ENCODE measurements at regions not wholly inside any gene's neighbourhood (a gene's known extent, or its start where the extent isn't known, plus 50 kb on each side); places are given as distances from the start of the nearest gene placed in this dataset.

DNA sequence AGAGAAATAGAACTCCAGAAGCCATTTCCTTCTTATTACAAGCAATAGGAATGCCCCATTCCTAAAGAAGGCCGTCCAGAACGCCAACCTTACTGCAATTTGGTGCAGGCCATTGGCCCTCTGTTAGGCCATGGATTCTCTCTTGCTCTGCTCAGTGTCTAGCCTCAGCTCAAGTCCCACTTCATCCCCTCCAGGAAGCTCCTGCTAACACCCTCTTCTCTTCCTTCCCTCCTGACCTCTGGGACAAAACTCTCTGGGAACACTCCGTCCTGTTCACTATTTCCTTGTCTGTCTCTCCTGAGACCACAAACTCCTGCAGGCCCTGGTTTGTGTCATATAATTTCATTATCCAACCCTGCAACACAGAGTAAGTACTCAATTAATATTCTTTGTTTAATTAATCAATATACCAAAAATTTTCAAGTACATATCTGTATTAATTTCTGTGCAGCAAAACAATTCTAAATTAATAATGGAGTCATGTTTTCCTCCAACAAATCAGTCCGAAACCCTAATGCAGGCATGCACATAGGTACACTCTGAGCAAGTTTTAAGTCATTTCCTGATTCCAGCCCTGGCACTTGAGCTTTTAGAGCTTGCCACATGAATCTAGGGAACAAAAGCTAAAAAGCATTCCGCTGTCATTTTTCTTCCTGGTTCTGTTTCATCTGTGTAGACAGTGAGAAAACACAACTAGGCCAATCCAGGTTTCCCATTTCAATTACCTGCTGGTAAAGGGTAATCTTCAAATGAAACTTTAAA, 245.3 kb downstream of the SETD4 start:
- TF ChIP-seq, protein P1, sequence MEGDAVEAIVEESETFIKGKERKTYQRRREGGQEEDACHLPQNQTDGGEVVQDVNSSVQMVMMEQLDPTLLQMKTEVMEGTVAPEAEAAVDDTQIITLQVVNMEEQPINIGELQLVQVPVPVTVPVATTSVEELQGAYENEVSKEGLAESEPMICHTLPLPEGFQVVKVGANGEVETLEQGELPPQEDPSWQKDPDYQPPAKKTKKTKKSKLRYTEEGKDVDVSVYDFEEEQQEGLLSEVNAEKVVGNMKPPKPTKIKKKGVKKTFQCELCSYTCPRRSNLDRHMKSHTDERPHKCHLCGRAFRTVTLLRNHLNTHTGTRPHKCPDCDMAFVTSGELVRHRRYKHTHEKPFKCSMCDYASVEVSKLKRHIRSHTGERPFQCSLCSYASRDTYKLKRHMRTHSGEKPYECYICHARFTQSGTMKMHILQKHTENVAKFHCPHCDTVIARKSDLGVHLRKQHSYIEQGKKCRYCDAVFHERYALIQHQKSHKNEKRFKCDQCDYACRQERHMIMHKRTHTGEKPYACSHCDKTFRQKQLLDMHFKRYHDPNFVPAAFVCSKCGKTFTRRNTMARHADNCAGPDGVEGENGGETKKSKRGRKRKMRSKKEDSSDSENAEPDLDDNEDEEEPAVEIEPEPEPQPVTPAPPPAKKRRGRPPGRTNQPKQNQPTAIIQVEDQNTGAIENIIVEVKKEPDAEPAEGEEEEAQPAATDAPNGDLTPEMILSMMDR (IDR thresholded peaks at IDR 0.05): no peak
- TF ChIP-seq POLR2A (IDR thresholded peaks at IDR 0.05) (no peak), EP300 (IDR thresholded peaks at IDR 0.05) (no peak), POLR2AphosphoS5 (IDR thresholded peaks at IDR 0.05) (no peak)

Measured in upper lobe of left lung (tissue), 4 donors.